GM23248 (cell line): ENCODE measurements at regions not wholly inside any gene's neighbourhood (a gene's known extent, or its start where the extent isn't known, plus 50 kb on each side); places are given as distances from the start of the nearest gene placed in this dataset.

Experiments used
- DNase-seq: peaks from one replicate; pipeline ENCODE4 v3.0.0-alpha.2; 2015
- H2AFZ ChIP-seq: fragments of 200-600 bp; sonication (generic); 2 replicates; pipeline ENCODE4 v1.6.1; 2016; ENCODE audit warnings: antibody characterized with exemption
- H3F3A ChIP-seq: fragments of 200-600 bp; sonication (generic); 2 replicates; pipeline ENCODE4 v1.6.1; 2016; ENCODE audit warnings: mild to moderate bottlenecking, antibody characterized with exemption, mixed run types; ENCODE audit not compliant: insufficient read depth
- H3K27ac ChIP-seq: fragments of 200-600 bp; sonication (generic); 2 replicates; pipeline ENCODE4 v1.5.1; 2016; ENCODE audit warnings: mild to moderate bottlenecking
- H3K27me3 ChIP-seq: fragments of 200-600 bp; sonication (generic); replicated peaks from 2 replicates; pipeline ENCODE4 v1.6.1; 2016; ENCODE audit warnings: mild to moderate bottlenecking; ENCODE audit not compliant: insufficient read depth
- H3K36me3 ChIP-seq: fragments of 200-600 bp; sonication (generic); 2 replicates; pipeline ENCODE4 v1.6.1; 2016; ENCODE audit warnings: low read depth, mild to moderate bottlenecking
- H3K4me1 ChIP-seq: fragments of 200-600 bp; sonication (generic); 2 replicates; pipeline ENCODE4 v1.6.1; 2016; ENCODE audit warnings: mild to moderate bottlenecking; ENCODE audit not compliant: insufficient read depth
- H3K4me2 ChIP-seq: fragments of 200-600 bp; sonication (generic); one replicate; pipeline ENCODE4 v1.6.1; 2016; ENCODE audit warnings: mild to moderate bottlenecking; ENCODE audit not compliant: unreplicated experiment
- H3K4me3 ChIP-seq: fragments of 200-600 bp; sonication (generic); 2 replicates; pipeline ENCODE4 v1.5.1; 2016; ENCODE audit warnings: mild to moderate bottlenecking
- H3K79me2 ChIP-seq: fragments of 200-600 bp; sonication (generic); 2 replicates; pipeline ENCODE4 v1.6.1; 2016; ENCODE audit warnings: mild to moderate bottlenecking; ENCODE audit not compliant: insufficient read depth
- H3K9ac ChIP-seq: fragments of 200-600 bp; sonication (generic); 2 replicates; pipeline ENCODE4 v1.6.1; 2016; ENCODE audit warnings: mild to moderate bottlenecking
- H3K9me2 ChIP-seq: fragments of 200-600 bp; sonication (generic); 2 replicates; pipeline ENCODE4 v1.6.1; 2016; ENCODE audit warnings: mixed run types, mild to moderate bottlenecking, moderate library complexity; ENCODE audit not compliant: insufficient read depth
- H3K9me3 ChIP-seq: fragments of 200-600 bp; sonication (generic); one replicate; pipeline ENCODE4 v1.6.1; 2017; ENCODE audit warnings: low read depth
- H4K20me1 ChIP-seq: fragments of 200-600 bp; sonication (generic); 2 replicates; pipeline ENCODE4 v1.6.0; 2016; ENCODE audit not compliant: insufficient read depth
- EZH2 ChIP-seq: fragments of 200-600 bp; sonication (generic); IDR thresholded peaks from 2 replicates; pipeline ENCODE4 v1.6.1; 2018; ENCODE audit warnings: antibody characterized with exemption, mild to moderate bottlenecking; ENCODE audit not compliant: insufficient read depth, poor library complexity, severe bottlenecking
- EZH2phosphoT487 ChIP-seq: fragments of 200-600 bp; sonication (generic); IDR thresholded peaks from 2 replicates; pipeline ENCODE4 v1.6.1; 2018; ENCODE audit warnings: antibody characterized with exemption, moderate library complexity, mild to moderate bottlenecking, low read depth; ENCODE audit not compliant: insufficient read depth
- WGBS, 2 experiments: methylation state at CpG; one replicate each; pipeline ENCODE4 v1.1.6; 2015 to 2017; ENCODE audit warnings: low lambda C conversion rate in 2 of 2, low coverage in 1 of 2; ENCODE audit errors: missing lambda C conversion rate in 2 of 2; 5-methylcytosine and 5-hydroxymethylcytosine counted together
- in situ Hi-C: fragments of 300-500 bp; cut with MboI; formaldehyde crosslinking; loops from 2 replicates; pipeline ENCODE4 v1.15.0; 2020

DNA sequence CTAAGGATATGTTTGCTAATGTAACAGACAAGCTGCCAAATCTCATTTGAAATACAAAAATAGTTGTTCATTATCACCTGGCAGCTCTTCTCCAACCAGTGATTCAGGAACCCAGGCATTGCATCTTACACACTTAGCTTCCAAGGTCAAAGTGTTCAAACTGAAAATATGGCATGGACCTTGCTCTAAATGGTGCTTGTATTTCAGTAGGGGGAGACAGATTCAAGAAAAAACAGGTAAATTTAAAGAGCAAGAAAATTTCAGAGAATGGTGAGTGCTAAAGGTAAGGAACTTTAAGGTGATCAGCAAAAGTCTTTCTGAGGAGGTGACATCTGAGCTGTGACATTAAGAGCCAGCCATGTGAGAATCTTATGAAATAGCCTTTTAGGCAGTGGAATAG is 82.8 kb upstream of the E2F8 start:
- in situ Hi-C loops = loop anchor here (5.0 kb wide), 1 partner anchor 219 kb away; no protein-coding TSS in a partner anchor
- no peak overlapping the region for H2AFZ ChIP-seq
- no peaks in the 10 kb centered on the region for H3K4me1 ChIP-seq
- H3K79me2 ChIP-seq = no peaks in the 10 kb centered on the region
- TF ChIP-seq EZH2 = no peak
- no peak for TF ChIP-seq EZH2phosphoT487
- no peaks in the 10 kb centered on the region for H3K36me3 ChIP-seq
- no peaks in the 10 kb centered on the region for H3K9me2 ChIP-seq
- H4K20me1 ChIP-seq = no peaks in the 10 kb centered on the region
- H3K4me2 ChIP-seq = no peak overlapping the region
- H3F3A ChIP-seq = no peaks in the 10 kb centered on the region
- no peaks in the 10 kb centered on the region for H3K9me3 ChIP-seq
- peaks cover 11% of the 10 kb centered on the region for H3K27me3 ChIP-seq
- no peak overlapping the region for H3K4me3 ChIP-seq
- H3K27ac ChIP-seq = no peak overlapping the region
- DNase-seq = no peak
- no peak overlapping the region for H3K9ac ChIP-seq

DNA sequence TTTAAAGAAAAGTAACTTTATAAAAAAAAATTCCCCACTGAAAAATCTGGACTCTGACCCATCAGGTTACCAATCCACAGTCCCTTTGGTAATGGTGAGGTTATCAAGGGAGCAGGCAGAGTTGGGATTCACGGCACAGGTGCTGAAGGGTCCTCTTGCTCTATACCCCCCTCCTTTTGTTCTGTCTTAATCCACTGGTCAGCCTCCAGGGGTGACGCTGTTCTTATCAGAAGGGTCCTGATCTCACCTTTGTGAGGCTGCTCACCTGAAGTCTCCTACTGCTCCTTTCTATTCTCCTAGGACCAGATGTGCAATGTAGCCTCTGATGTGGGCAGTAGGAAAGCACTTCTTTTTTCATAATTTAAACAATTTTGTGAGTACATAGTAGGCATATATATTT is 80.6 kb upstream of the E2F8 start:
- Histone ChIP-seq H3K4me3 (no peak overlapping the region), H4K20me1 (no peaks in the 10 kb centered on the region), H3K79me2 (no peaks in the 10 kb centered on the region), H3K27me3 (peaks cover 11% of the 10 kb centered on the region), H2AFZ (no peak overlapping the region), H3K4me1 (no peaks in the 10 kb centered on the region), H3F3A (no peaks in the 10 kb centered on the region), H3K9me3 (no peaks in the 10 kb centered on the region), H3K27ac (no peak overlapping the region), H3K9me2 (no peaks in the 10 kb centered on the region), H3K4me2 (no peak overlapping the region), H3K9ac (no peak overlapping the region), H3K36me3 (no peaks in the 10 kb centered on the region)
- TF ChIP-seq EZH2phosphoT487 (no peak), EZH2 (no peak)
- in situ Hi-C loops = loop anchor here (5.0 kb wide), 1 partner anchor 221 kb away; no protein-coding TSS in a partner anchor
- no peak for DNase-seq
- WGBS, 2 experiments = 86 to 88% methylated on average over 2 of the region's 2 CpGs

DNA sequence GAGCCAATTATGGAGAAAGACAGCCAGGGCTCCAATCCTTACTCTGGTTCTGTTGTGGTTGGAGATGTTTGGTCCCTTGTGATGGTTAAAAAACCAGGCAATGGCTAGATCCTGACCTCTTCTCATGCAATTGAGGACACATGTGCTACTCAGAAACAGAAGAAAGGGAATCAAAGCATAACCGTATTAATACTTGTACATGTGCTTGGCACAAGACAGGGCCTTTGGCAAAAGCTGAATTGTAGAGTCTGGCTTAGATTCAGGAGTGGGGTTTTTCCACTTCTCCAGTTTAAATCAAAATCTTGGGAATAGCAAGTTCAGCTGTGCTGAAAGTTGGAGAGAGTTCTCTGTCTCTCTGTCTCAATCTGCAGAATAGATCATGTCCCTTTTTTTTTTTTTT is 80.1 kb upstream of the E2F8 start:
- WGBS, 2 experiments = 17 to 33% methylated on average over 1 of the region's 1 CpG
- H3F3A ChIP-seq = no peaks in the 10 kb centered on the region
- no peaks in the 10 kb centered on the region for H3K4me1 ChIP-seq
- in situ Hi-C loops = loop anchor here (5.0 kb wide), 1 partner anchor 221 kb away; no protein-coding TSS in a partner anchor
- H3K27me3 ChIP-seq = peaks cover 11% of the 10 kb centered on the region
- H3K4me2 ChIP-seq = no peak overlapping the region
- H4K20me1 ChIP-seq = no peaks in the 10 kb centered on the region
- H3K9me3 ChIP-seq = no peaks in the 10 kb centered on the region
- H3K4me3 ChIP-seq = no peak overlapping the region
- no peaks in the 10 kb centered on the region for H3K9me2 ChIP-seq
- no peak overlapping the region for H3K9ac ChIP-seq
- H3K27ac ChIP-seq = no peak overlapping the region
- no peak for DNase-seq
- no peaks in the 10 kb centered on the region for H3K79me2 ChIP-seq
- TF ChIP-seq EZH2 (no peak), EZH2phosphoT487 (no peak)
- H3K36me3 ChIP-seq = no peaks in the 10 kb centered on the region
- H2AFZ ChIP-seq = no peak overlapping the region

DNA sequence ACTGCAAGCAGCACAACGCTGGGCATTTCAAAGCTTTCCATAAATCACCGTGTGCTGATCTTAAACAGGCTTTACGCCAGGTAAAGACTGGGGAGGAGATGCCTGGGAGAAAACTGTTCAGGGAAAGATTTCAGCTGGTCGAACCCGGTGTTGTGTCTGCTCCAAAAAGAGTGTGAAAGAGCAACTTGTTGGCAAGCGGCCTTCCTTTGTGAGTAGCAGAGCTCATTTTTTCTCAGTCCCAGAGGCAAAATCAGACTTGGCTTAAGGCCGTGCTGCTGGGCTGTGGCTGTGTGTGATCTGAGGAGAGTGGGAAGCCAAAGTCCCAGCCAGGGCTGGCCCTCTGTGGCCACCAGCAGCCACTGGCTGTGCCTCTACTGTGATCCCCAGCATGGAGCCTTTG is 75.7 kb upstream of the E2F8 start:
- TF ChIP-seq EZH2 (no peak), EZH2phosphoT487 (no peak)
- H3K4me2 ChIP-seq = no peak overlapping the region
- in situ Hi-C loops = loop anchor here (10.0 kb wide), 2 partner anchors 242 to 418 kb away; no protein-coding TSS in a partner anchor
- H3K9ac ChIP-seq = no peak overlapping the region
- peak; percentile 43 for DNase-seq
- 35 to 38% methylated on average over 7 of the region's 7 CpGs for WGBS, 2 experiments
- H3K9me2 ChIP-seq = no peaks in the 10 kb centered on the region
- H3K9me3 ChIP-seq = no peaks in the 10 kb centered on the region
- peaks cover 11% of the 10 kb centered on the region; the same call in 1 of the 2 replicates for H3K27me3 ChIP-seq
- H3K27ac ChIP-seq = no peak overlapping the region
- H4K20me1 ChIP-seq = no peaks in the 10 kb centered on the region
- H3F3A ChIP-seq = no peaks in the 10 kb centered on the region
- no peaks in the 10 kb centered on the region for H3K36me3 ChIP-seq
- no peak overlapping the region for H2AFZ ChIP-seq
- H3K4me1 ChIP-seq = no peaks in the 10 kb centered on the region
- no peak overlapping the region for H3K4me3 ChIP-seq
- H3K79me2 ChIP-seq = no peaks in the 10 kb centered on the region

DNA sequence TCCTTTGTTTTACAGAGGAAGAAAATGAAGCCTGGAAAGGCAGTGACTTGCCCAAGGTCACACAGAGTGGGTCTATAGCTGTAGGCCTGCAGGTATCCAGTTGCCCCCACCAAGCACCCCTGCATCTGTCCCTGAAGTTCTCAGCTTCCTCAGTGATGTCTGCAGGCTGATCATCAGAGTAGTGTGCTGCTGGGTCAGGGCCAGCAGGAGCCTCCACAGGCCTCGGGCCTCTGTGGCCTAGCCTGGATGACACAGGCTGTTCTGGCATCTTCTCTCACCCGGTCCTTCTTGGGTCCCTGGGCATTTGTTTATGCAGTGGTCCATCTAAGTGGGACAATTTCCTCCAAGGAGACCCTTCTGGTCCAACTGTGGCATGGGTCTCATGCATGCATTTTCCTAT is 74.8 kb upstream of the E2F8 start:
- in situ Hi-C loops = loop anchor here (10.0 kb wide), 2 partner anchors 241 to 419 kb away; no protein-coding TSS in a partner anchor
- H3F3A ChIP-seq = no peaks in the 10 kb centered on the region
- no peak overlapping the region for H3K9ac ChIP-seq
- H2AFZ ChIP-seq = no peak overlapping the region
- no peaks in the 10 kb centered on the region for H3K9me2 ChIP-seq
- peaks cover 6% of the 10 kb centered on the region; the same call in 1 of the 2 replicates for H3K27me3 ChIP-seq
- H3K79me2 ChIP-seq = no peaks in the 10 kb centered on the region
- H3K9me3 ChIP-seq = no peaks in the 10 kb centered on the region
- H3K4me2 ChIP-seq = no peak overlapping the region
- WGBS, 2 experiments = 40 to 57% methylated on average over 2 of the region's 2 CpGs
- no peak overlapping the region for H3K27ac ChIP-seq
- H3K4me1 ChIP-seq = no peaks in the 10 kb centered on the region
- TF ChIP-seq EZH2phosphoT487 (no peak), EZH2 (no peak)
- H3K4me3 ChIP-seq = no peak overlapping the region
- H3K36me3 ChIP-seq = no peaks in the 10 kb centered on the region
- no peaks in the 10 kb centered on the region for H4K20me1 ChIP-seq
- DNase-seq = peak; percentile 19
